GM19239 (cell line): ENCODE measurements at regions not wholly inside any gene's neighbourhood (a gene's known extent, or its start where the extent isn't known, plus 50 kb on each side); places are given as distances from the start of the nearest gene placed in this dataset.

Experiments used
- DNase-seq: peaks from one replicate; pipeline ENCODE4 v3.0.0; 2011; ENCODE audit warnings: low spot score; ENCODE audit not compliant: insufficient read length
- FAIRE-seq: peaks from 2 replicates; lab custom pipeline; 2011; peaks lifted over from hg19 to GRCh38; lab: Jason Lieb, UNC

GRCh38 chr3:177521305-177521704, 324.0 kb upstream of the TBL1XR1 start:
- DNase-seq, result no peak
- no peak for FAIRE-seq

GRCh38 chr3:177522051-177522450, 324.8 kb upstream of the TBL1XR1 start:
- FAIRE-seq (no peak), DNase-seq (no peak)

- no peak for FAIRE-seq
- no peak for DNase-seq
These were observed 325.9 kb upstream of the TBL1XR1 start for GRCh38 chr3:177523067-177523675.

GRCh38 chr3:177523872-177524438, 326.7 kb upstream of the TBL1XR1 start:
- DNase-seq (no peak), FAIRE-seq (no peak)

DNA sequence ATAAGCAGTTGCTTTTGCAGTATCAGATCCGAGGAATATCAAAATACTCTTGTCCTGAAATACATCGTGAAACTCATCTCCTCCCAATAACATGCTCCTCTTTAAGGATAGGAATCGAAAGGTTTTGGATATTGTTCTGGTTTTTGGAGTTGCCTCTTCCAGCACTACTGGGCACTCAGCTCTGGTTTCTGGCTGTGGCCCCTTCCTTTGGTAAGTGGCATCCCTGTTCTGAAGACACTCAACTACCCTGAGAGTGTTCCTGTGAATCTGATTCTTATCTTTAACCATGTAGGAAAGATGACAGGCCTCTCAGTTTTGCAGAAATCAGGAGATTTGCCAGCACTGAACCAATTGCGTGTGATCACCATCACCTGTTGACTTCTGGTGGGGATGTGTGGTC, 327.5 kb upstream of the TBL1XR1 start:
- FAIRE-seq (no peak), DNase-seq (no peak)

DNA sequence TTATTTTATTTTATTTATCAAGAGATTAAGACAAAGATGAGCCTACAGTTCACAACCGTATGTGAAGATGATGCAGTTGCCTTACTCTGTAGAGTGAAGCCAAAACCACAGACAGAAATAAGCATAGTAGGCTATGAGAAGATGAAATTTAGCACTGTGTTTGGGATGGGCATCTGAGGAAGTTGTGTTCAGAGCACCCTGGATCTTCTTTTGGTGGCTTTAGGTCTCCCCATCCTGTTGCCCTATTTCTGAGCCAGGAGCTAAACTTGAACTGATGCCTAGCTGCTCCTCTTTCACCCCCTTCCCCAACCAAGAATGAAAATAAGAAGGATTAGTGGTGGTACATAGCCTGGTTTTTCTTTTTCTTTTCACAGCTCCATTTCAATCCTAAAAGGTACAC, 328.1 kb upstream of the TBL1XR1 start:
- FAIRE-seq, result no peak
- DNase-seq, result no peak

DNA sequence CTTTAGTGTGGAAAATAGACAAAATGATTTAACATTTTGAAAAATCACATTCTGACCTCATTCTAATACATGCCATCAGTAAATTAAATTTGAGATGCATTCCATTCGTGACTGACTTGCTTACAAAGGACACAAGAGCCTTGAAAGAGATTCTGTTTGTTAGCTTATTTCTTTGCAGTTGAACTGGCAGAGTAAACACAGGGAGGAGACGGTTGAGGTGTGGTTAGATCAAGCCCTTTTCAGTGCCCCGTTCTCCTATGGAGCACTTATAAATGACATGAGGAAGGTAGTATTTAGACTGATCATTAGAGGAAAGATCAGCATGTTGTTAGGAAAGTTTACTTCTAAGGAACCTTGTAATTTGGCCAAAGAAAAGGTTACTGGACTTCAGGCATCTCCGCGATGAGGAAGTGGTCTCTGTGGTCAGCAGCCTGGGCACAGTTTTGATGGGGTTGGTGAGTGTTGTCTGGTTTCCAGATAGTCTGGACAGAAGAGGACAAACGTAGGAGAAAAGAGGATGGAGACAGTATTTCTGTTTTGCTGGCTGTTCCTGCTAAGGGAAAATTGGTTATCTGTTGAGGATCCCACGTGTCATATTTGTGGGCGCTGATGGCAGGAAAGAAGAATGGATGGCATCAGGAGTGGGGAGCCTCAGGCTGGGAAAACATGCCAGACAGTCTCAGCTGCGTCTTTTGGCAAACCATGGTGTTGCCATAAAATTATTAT, 328.9 kb upstream of the TBL1XR1 start:
- FAIRE-seq, result no peak
- DNase-seq, result no peak

DNA sequence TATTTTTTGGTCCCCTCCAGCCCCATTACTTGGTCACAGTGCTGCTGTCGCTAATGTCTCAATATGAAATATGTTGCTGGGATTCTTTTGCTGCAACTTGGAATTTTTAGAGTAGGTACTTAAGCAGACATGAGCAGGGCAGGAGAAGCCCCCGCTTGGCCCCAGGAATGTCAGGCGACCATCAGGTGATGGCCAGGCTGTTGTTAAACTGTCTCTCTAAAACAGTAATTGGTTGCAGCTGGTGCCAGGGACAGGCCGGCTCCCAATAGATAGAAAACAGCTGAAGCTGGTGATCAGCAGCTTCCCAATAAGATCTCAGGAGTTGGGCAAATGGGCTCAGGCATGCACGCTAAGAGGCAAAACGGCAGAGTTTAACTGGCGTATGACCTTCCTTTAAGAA, 329.9 kb upstream of the TBL1XR1 start:
- no peak for DNase-seq
- FAIRE-seq, result no peak

DNA sequence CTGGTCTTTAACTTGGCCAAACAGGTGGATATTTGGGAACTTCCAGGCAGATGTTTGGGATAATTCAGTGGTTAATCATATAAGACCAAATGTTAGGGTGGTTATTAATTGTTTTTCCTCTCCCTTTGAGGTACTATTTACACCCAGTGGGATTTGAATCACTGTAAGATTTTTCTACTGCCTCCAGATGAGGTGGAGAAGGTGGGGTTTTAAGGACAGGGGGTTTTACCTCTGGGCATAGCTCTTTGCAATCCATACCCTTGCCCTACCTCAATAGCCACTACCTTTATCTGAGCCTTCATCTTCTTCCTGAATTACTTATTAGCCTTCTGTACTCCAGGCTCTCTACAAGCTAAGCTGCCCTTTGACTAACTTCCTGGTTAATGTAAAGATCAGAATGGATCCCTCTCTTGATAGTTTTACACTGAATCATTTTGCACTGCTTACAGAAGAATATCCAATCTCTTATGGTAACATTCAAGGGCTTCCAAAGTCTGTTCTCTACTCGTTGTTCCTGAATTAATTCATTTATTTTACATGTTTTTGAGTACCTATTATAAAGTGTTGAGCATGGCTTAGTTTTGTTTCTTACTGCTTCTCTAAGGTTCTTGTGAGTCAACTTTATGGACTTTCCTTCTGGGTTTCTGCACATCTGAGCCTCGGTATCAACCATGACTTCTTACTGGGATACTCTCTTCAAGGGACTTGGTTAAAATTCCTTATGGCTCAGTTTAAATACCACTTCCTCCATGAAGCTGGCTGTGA, 331.2 kb upstream of the TBL1XR1 start:
- DNase-seq, result no peak
- no peak for FAIRE-seq

DNA sequence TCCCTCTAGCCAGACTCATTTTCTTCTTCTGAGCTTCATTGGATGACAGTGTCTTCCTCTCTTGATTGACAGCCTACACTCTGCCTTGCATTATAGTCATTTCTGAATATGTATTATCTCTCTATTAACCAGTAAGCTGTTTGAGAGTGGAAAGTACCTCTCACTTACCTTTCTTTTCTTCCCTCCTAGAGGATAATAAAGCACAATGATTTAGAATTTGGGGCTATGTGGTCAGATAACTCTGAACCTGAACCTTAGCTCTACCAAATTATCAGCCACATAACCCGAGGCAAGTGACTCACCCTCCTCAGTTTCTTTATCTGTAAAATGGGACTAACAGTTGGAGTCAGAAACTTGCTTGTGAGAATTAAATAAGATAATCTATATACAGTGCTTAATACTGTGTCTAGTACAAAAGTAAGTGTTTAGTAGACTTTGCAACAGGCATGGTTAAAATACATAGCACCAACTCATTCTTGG, 331.8 kb upstream of the TBL1XR1 start:
- no peak for FAIRE-seq
- no peak for DNase-seq

GRCh38 chr3:177529716-177530335, 332.5 kb upstream of the TBL1XR1 start:
- DNase-seq (no peak), FAIRE-seq (no peak)

DNA sequence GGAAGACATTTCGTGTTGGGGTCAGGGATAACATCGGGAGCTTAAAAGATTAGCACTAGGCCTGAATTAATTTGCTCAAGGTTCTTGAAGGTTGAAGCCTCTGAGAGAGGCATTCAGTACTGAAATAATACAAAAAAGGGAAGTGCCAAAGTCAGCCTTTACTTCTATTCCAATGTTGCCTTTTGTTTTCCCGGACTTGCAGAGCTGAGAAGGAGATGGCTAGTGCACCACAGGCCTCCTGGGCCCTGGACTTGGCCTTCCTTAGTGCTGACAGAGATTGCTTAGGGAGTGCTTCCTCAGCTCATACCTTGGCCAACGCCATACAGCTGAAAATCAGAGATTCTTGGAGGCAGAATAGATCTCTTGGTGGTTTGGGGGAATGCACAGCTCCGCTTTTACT, 333.6 kb upstream of the TBL1XR1 start:
- no peak for DNase-seq
- no peak for FAIRE-seq

DNA sequence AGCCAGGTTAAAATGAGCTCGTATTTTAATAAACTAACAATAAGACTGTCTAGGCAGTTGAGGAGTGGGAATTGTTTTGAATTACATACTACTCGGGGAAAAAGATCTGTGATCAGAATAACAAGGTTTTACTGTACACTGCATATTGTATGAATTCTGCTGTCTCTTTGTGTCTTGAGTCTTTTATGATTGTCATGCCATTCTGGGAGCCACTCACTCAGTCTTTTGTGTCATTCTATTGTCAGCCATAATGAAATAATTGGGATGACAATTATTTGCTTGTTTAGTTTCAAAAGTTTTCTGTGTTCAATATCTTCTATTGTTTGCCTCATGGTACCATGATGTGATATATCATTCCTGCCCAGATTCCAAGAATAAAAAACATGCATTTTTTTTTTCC, 339.6 kb upstream of the TBL1XR1 start:
- DNase-seq (no peak), FAIRE-seq (no peak)

DNA sequence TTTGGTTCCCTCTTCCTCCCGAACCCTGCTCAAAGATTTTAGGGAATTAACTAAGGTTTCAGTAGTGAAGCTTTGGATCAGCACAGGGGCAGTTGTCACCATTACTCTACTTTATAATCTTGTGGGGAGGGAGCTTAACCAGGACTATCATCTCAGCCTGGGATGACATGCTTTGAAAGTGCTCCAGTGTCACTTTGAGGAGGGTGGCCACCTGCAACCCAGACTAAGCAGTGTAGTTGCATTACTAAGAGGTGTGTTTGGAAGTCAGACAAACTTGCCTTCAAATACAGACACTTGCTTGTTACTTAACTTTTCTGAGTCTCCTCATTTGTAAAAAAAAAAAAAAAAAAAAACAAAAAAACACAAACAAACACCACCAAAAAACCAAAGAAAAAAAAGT, 340.3 kb upstream of the TBL1XR1 start:
- no peak for DNase-seq

DNA sequence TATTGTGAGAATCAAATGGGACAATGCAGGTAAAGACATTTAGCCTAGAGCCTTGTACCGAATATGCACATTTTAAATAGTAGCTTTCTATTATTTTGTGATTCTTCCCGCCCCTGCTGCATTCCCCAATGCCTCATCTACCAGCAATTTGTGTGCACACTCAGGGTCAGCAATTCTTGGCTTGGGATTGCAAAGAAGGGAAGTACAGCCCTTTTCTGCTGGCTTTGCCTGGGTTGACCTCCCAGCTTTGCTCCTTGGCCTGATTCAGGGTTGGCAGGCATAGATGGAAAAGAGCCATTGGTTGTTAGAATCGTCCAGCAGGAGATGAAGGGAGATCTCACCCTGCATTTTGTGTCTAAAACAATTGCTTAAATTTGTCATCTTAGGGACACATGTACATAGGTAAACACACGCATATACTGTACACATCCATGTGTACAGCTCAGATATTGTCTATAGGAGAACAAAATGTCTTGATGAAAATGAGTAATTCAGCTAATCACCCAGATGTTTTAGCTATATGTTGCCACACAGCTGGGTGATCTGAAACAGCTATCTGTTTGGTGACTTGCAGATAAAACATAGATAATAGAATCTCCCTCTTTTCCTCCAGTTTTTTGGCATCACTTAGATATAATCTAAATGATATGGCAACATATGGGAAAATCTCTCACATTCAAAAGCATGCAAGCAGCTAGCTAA, 340.9 kb upstream of the TBL1XR1 start:
- FAIRE-seq (no peak), DNase-seq (no peak)

More for the DNA sequence above, 340.3 kb upstream of the TBL1XR1 start:
- FAIRE-seq, result no peak

DNA sequence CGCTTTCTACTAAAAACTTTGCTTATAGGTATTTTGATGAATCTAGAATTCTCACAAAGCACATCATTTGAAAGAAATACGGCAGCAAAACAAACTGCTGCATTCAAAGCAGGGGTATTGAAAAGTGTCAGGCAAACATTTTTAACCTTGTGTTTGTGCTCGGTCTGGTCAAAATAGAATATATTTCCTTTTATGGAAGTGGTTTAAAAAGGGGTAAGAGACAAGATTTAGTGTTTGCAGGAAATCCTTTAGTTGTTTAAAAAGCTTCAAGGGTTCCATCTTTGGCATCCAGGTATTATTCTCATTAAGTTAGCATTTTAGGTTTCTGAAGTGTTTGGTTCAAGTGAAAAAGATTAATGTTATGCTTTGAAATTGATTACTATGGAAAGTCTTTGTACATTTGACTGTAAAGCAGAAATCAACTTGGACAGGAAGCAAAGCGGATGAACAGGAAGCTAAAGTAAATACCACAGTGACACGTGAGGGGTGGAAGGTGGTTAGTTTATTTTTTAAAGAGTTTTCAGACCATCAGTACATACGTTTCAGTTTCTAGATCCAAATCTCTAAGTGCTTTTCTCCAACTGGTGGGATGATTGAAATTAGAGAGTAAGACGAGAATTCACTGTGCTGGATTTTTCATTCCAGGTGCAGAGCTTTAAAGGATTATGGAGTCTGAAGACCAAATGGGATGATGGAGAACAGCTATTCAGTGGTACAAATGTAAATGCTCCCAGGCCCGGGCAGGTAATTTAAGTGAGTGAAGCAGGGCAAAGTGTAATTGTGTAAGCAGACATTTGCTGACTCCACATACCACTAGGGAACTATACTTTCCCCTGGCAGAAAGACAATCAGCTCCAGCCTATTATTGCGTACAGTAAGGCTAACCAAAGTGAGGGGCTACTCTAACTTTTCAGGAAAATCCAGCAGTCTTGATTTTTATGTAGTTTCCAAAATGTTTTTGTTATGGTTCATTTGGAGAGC, 341.8 kb upstream of the TBL1XR1 start:
- DNase-seq (peak; percentile 17), FAIRE-seq (peak; percentile 91)

GRCh38 chr3:177541541-177541940, 344.3 kb upstream of the TBL1XR1 start:
- no peak for FAIRE-seq
- DNase-seq, result no peak

- FAIRE-seq (no peak), DNase-seq (no peak)
These were observed 348.7 kb upstream of the TBL1XR1 start for GRCh38 chr3:177545964-177546363.
